ENCODE measurements at regions not wholly inside any gene's neighbourhood (a gene's known extent, or its start where the extent isn't known, plus 50 kb on each side); places are given as distances from the start of the nearest gene placed in this dataset.

GRCh38 chr2:133945089-133945488, 308.8 kb upstream of the MGAT5 start:
- DNase-seq (ENCODE audit: low read depth): no peak

GRCh38 chr2:133947057-133947456, 306.8 kb upstream of the MGAT5 start:
- DNase-seq (ENCODE audit: low read depth): no peak

GRCh38 chr2:133948610-133949290, 305.1 kb upstream of the MGAT5 start:
- no peak for DNase-seq (ENCODE audit: low read depth)

GRCh38 chr2:133949595-133949994, 304.3 kb upstream of the MGAT5 start:
- DNase-seq (ENCODE audit: low read depth): no peak

- no peak for DNase-seq (ENCODE audit: low read depth)
Measured at GRCh38 chr2:133951209-133951608, 302.7 kb upstream of the MGAT5 start.

- DNase-seq (ENCODE audit: low read depth): no peak
Measured at GRCh38 chr2:133952420-133952819, 301.5 kb upstream of the MGAT5 start.

- DNase-seq (ENCODE audit: low read depth): no peak
Measured at GRCh38 chr2:133952896-133953295, 301.0 kb upstream of the MGAT5 start.

GRCh38 chr2:133953524-133953923, 300.3 kb upstream of the MGAT5 start:
- DNase-seq (ENCODE audit: low read depth): no peak

GRCh38 chr2:133954636-133955035, 299.2 kb upstream of the MGAT5 start:
- DNase-seq (ENCODE audit: low read depth): no peak

- DNase-seq (ENCODE audit: low read depth): no peak
Measured at GRCh38 chr2:133955169-133955568, 298.7 kb upstream of the MGAT5 start.

GRCh38 chr2:133956434-133956935, 297.4 kb upstream of the MGAT5 start:
- no peak for DNase-seq (ENCODE audit: low read depth)

- no peak for DNase-seq (ENCODE audit: low read depth)
Measured at GRCh38 chr2:133957724-133958480, 296.0 kb upstream of the MGAT5 start.

- DNase-seq (ENCODE audit: low read depth): no peak
Measured at GRCh38 chr2:133959066-133959465, 294.8 kb upstream of the MGAT5 start.

GRCh38 chr2:133966720-133967304, 287.1 kb upstream of the MGAT5 start:
- DNase-seq (ENCODE audit: low read depth): no peak

GRCh38 chr2:133967326-133967725, 286.5 kb upstream of the MGAT5 start:
- no peak for DNase-seq (ENCODE audit: low read depth)

GRCh38 chr2:133968446-133968845, 285.4 kb upstream of the MGAT5 start:
- no peak for DNase-seq (ENCODE audit: low read depth)

GRCh38 chr2:133970641-133971040, 283.2 kb upstream of the MGAT5 start:
- no peak for DNase-seq (ENCODE audit: low read depth)

- DNase-seq (ENCODE audit: low read depth): no peak
Measured at GRCh38 chr2:133972297-133972696, 281.6 kb upstream of the MGAT5 start.

GRCh38 chr2:133972786-133973185, 281.1 kb upstream of the MGAT5 start:
- DNase-seq (ENCODE audit: low read depth): peak; percentile 83

- no peak for DNase-seq (ENCODE audit: low read depth)
Measured at GRCh38 chr2:133974353-133974752, 279.5 kb upstream of the MGAT5 start.

GRCh38 chr2:133975135-133975534, 278.7 kb upstream of the MGAT5 start:
- no peak for DNase-seq (ENCODE audit: low read depth)

GRCh38 chr2:133975676-133976428, 278.0 kb upstream of the MGAT5 start:
- DNase-seq (ENCODE audit: low read depth): no peak

All from stromal cell of bone marrow (primary cell).